Neuronal stem cell (in vitro differentiated cells): ENCODE measurements at regions not wholly inside any gene's neighbourhood (a gene's known extent, or its start where the extent isn't known, plus 50 kb on each side); places are given as distances from the start of the nearest gene placed in this dataset.
"Not testable (repeated sequence)": the region's sequence is repeated elsewhere in the genome, so short reads cannot be mapped to it uniquely, and the experiment has no call there.

Experiments
- DNase-seq: peaks from one replicate; pipeline ENCODE4 v3.0.0-alpha.2; 2013; ENCODE audit warnings: low spot score
- H2AFZ ChIP-seq: one replicate; pipeline ENCODE4 v1.6.1; 2013; ENCODE audit warnings: mild to moderate bottlenecking, low read length, inconsistent platforms
- H2AK5ac ChIP-seq: 2 replicates; pipeline ENCODE4 v1.6.1; 2013; ENCODE audit warnings: low read depth, mild to moderate bottlenecking, inconsistent platforms, low read length, moderate library complexity, mixed read lengths
- H2BK120ac ChIP-seq: 2 replicates; pipeline ENCODE4 v1.6.1; 2013; ENCODE audit warnings: low read depth, mild to moderate bottlenecking, inconsistent platforms, low read length, moderate library complexity, mixed read lengths
- H2BK12ac ChIP-seq: one replicate; pipeline ENCODE4 v1.6.1; 2013; ENCODE audit warnings: low read length, inconsistent platforms
- H2BK15ac ChIP-seq: 2 replicates; pipeline ENCODE4 v1.6.1; 2013; ENCODE audit warnings: mild to moderate bottlenecking, low read length, inconsistent platforms, mixed read lengths
- H2BK5ac ChIP-seq: one replicate; pipeline ENCODE4 v1.6.1; 2013; ENCODE audit warnings: inconsistent platforms, mild to moderate bottlenecking, low read length, moderate library complexity
- H3K14ac ChIP-seq: one replicate; pipeline ENCODE4 v1.6.1; 2013; ENCODE audit warnings: low read length, inconsistent platforms
- H3K18ac ChIP-seq: 2 replicates; pipeline ENCODE4 v1.6.1; 2013; ENCODE audit warnings: low read length, inconsistent platforms
- H3K23ac ChIP-seq: 2 replicates; pipeline ENCODE4 v1.6.1; 2013; ENCODE audit warnings: low read depth, mild to moderate bottlenecking, mixed read lengths, low read length, inconsistent platforms; ENCODE audit not compliant: poor library complexity
- H3K27ac ChIP-seq: replicated peaks from 3 replicates; pipeline ENCODE4 v1.5.1; 2013; ENCODE audit warnings: low read length, inconsistent platforms
- H3K27me3 ChIP-seq, 3 experiments: 2 replicates each; pipeline ENCODE4 v1.6.1; 2013; ENCODE audit warnings: low read length in 3 of 3, mild to moderate bottlenecking in 2 of 3, inconsistent platforms in 1 of 3, low read depth in 1 of 3, mixed read lengths in 1 of 3, moderate library complexity in 1 of 3; ENCODE audit not compliant: control insufficient read depth in 3 of 3, insufficient read depth in 3 of 3
- H3K36me3 ChIP-seq, 2 donors: replicated peaks in 1 of 2; 2 replicates each; pipeline ENCODE4 v1.6.1; 2013; ENCODE audit warnings: low read length in 2 of 2; ENCODE audit not compliant: control insufficient read depth in 2 of 2, insufficient read depth in 2 of 2
- H3K4ac ChIP-seq: 2 replicates; pipeline ENCODE4 v1.6.1; 2013; ENCODE audit warnings: inconsistent platforms, mild to moderate bottlenecking, low read length, moderate library complexity
- H3K4me1 ChIP-seq, 2 donors: 1 replicate in 1 of 2; 2 replicates in 1 of 2; pipeline ENCODE4 v1.6.1; 2013; ENCODE audit warnings: low read length in 2 of 2, low read depth in 1 of 2; ENCODE audit not compliant: control insufficient read depth in 2 of 2, insufficient read depth in 1 of 2
- H3K4me2 ChIP-seq: one replicate; pipeline ENCODE4 v1.6.1; 2013; ENCODE audit warnings: mild to moderate bottlenecking, low read length, inconsistent platforms; ENCODE audit not compliant: insufficient read depth, poor library complexity, severe bottlenecking
- H3K4me3 ChIP-seq, 2 donors: 2 replicates each; pipeline ENCODE4 v1.5.1; 2013; ENCODE audit warnings: low read length in 2 of 2, mild to moderate bottlenecking in 2 of 2, inconsistent platforms in 1 of 2, moderate library complexity in 1 of 2
- H3K79me1 ChIP-seq: one replicate; pipeline ENCODE4 v1.6.1; 2013; ENCODE audit warnings: low read depth, mild to moderate bottlenecking, inconsistent platforms, low read length, moderate library complexity
- H3K9ac ChIP-seq: one replicate; pipeline ENCODE4 v1.6.1; 2013; ENCODE audit warnings: mild to moderate bottlenecking, low read depth, low read length, inconsistent platforms; ENCODE audit not compliant: poor library complexity
- H3K9me3 ChIP-seq, 2 donors: replicated peaks in 1 of 2; 2 replicates each; pipeline versions ENCODE3 to v1.6.1; 2013; ENCODE audit warnings: low read length in 2 of 2, mild to moderate bottlenecking in 2 of 2, inconsistent platforms in 1 of 2, low read depth in 1 of 2, mixed read lengths in 1 of 2, moderate library complexity in 1 of 2; ENCODE audit not compliant: control insufficient read depth in 2 of 2, insufficient read depth in 1 of 2
- H4K8ac ChIP-seq: one replicate; pipeline ENCODE4 v1.6.1; 2013; ENCODE audit warnings: low read depth, mild to moderate bottlenecking, inconsistent platforms, low read length, moderate library complexity
- H4K91ac ChIP-seq: one replicate; pipeline ENCODE4 v1.6.1; 2013; ENCODE audit warnings: low read length, low read depth, mild to moderate bottlenecking, inconsistent platforms; ENCODE audit not compliant: poor library complexity
- WGBS, 2 donors: extraction: QIAGEN DNeasy Blood & Tissue Kit; methylation state at CpG; one replicate each; pipeline ENCODE4 v1.1.7; 2013; ENCODE audit warnings: missing lambda C conversion rate in 2 of 2, mixed read lengths in 1 of 2; ENCODE audit not compliant: insufficient read length in 2 of 2, insufficient replicate concordance in 1 of 2; ENCODE audit errors: extremely low coverage in 2 of 2; 5-methylcytosine and 5-hydroxymethylcytosine counted together

- Histone ChIP-seq H2BK5ac (no peak overlapping the region), H3K4me1 (peaks cover 6 to 36% of the 10 kb centered on the region in 2 donors), H3K27ac (no peak overlapping the region), H3K9ac (no peak overlapping the region), H3K4ac (no peak overlapping the region), H2AFZ (no peak overlapping the region), H3K36me3 (no peaks in the 10 kb centered on the region), H3K14ac (no peak overlapping the region), H2BK15ac (no peak overlapping the region), H4K91ac (no peak overlapping the region), H3K79me1 (no peaks in the 10 kb centered on the region), H2AK5ac (no peak overlapping the region), H2BK120ac (no peak overlapping the region), H3K4me3 (no peak overlapping the region), H3K23ac (no peak overlapping the region), H3K9me3 (peaks cover 0 to 2% of the 10 kb centered on the region in 2 donors), H3K18ac (no peak overlapping the region), H4K8ac (no peak overlapping the region), H2BK12ac (no peak overlapping the region), H3K27me3 (no peaks in the 10 kb centered on the region), H3K4me2 (no peak overlapping the region)
- DNase-seq = no peak
- no CpG with 5 or more reads among the region's 4 CpGs for WGBS, 2 donors
Measured at GRCh38 chr5:126126574-126126973, 296.6 kb upstream of the GRAMD2B start.

GRCh38 chr5:126127371-126127770 is 295.8 kb upstream of the GRAMD2B start:
- not testable (repeated sequence) for H2BK120ac ChIP-seq, H3K27me3 ChIP-seq, H3K27ac ChIP-seq, H2BK15ac ChIP-seq, H3K18ac ChIP-seq, H4K91ac ChIP-seq, H4K8ac ChIP-seq, H3K23ac ChIP-seq, H3K79me1 ChIP-seq, H2BK12ac ChIP-seq, H3K36me3 ChIP-seq, DNase-seq, H3K4ac ChIP-seq, H3K9ac ChIP-seq, H3K9me3 ChIP-seq, H2BK5ac ChIP-seq, H2AFZ ChIP-seq, H2AK5ac ChIP-seq, H3K14ac ChIP-seq, H3K4me2 ChIP-seq, H3K4me3 ChIP-seq
- no CpG with 5 or more reads among the region's 2 CpGs for WGBS, 2 donors
- H3K4me1 ChIP-seq = peaks cover 6 to 36% of the 10 kb centered on the region in 2 donors

- Histone ChIP-seq H3K27ac (no peak overlapping the region), H2BK12ac (no peak overlapping the region), H2BK5ac (no peak overlapping the region), H2BK15ac (no peak overlapping the region), H3K36me3 (no peaks in the 10 kb centered on the region), H3K4me2 (no peak overlapping the region), H4K91ac (no peak overlapping the region), H2BK120ac (no peak overlapping the region), H2AFZ (no peak overlapping the region), H3K4me3 (no peak overlapping the region), H3K18ac (no peak overlapping the region), H3K9ac (no peak overlapping the region), H2AK5ac (no peak overlapping the region), H3K79me1 (no peaks in the 10 kb centered on the region), H3K9me3 (peaks cover 0 to 2% of the 10 kb centered on the region in 2 donors), H3K4me1 (peaks cover 0 to 20% of the 10 kb centered on the region in 2 donors), H3K27me3 (no peaks in the 10 kb centered on the region), H3K14ac (no peak overlapping the region), H3K4ac (no peak overlapping the region), H4K8ac (no peak overlapping the region), H3K23ac (no peak overlapping the region)
- no peak for DNase-seq
- no CpG with 5 or more reads among the region's 2 CpGs for WGBS, 2 donors
Measured at GRCh38 chr5:126129431-126129830, 293.8 kb upstream of the GRAMD2B start.

- no peak overlapping the region for H2BK120ac ChIP-seq
- H3K4me2 ChIP-seq = no peak overlapping the region
- no peaks in the 10 kb centered on the region for H3K79me1 ChIP-seq
- no peak overlapping the region for H3K18ac ChIP-seq
- no peak overlapping the region for H3K14ac ChIP-seq
- H3K27ac ChIP-seq = no peak overlapping the region
- H3K36me3 ChIP-seq = no peaks in the 10 kb centered on the region
- H3K27me3 ChIP-seq = no peaks in the 10 kb centered on the region
- peaks cover 2 to 3% of the 10 kb centered on the region in 2 donors for H3K9me3 ChIP-seq
- H4K8ac ChIP-seq = no peak overlapping the region
- no peak overlapping the region for H3K4me3 ChIP-seq
- H3K4me1 ChIP-seq = peaks cover 0 to 4% of the 10 kb centered on the region in 2 donors
- no peak overlapping the region for H2AK5ac ChIP-seq
- no peak overlapping the region for H2AFZ ChIP-seq
- WGBS, 2 donors = no CpG with 5 or more reads among the region's 1 CpG
- no peak overlapping the region for H3K4ac ChIP-seq
- H2BK15ac ChIP-seq = no peak overlapping the region
- no peak overlapping the region for H3K23ac ChIP-seq
- no peak overlapping the region for H2BK12ac ChIP-seq
- no peak overlapping the region for H3K9ac ChIP-seq
- no peak overlapping the region for H4K91ac ChIP-seq
- DNase-seq = no peak
- no peak overlapping the region for H2BK5ac ChIP-seq
Measured at GRCh38 chr5:126133424-126133823, 289.8 kb upstream of the GRAMD2B start.
